NCI-H345 treated with DMSO at 0.1 percent for 48 hours (cell line): ENCODE measurements at regions not wholly inside any gene's neighbourhood (a gene's known extent, or its start where the extent isn't known, plus 50 kb on each side); places are given as distances from the start of the nearest gene placed in this dataset.

ENCODE experiments used
- DNase-seq: peaks from one replicate; lab custom pipeline; 2025; ENCODE audit not compliant: unreplicated experiment; lab: John Stamatoyannopoulos, UW

DNA sequence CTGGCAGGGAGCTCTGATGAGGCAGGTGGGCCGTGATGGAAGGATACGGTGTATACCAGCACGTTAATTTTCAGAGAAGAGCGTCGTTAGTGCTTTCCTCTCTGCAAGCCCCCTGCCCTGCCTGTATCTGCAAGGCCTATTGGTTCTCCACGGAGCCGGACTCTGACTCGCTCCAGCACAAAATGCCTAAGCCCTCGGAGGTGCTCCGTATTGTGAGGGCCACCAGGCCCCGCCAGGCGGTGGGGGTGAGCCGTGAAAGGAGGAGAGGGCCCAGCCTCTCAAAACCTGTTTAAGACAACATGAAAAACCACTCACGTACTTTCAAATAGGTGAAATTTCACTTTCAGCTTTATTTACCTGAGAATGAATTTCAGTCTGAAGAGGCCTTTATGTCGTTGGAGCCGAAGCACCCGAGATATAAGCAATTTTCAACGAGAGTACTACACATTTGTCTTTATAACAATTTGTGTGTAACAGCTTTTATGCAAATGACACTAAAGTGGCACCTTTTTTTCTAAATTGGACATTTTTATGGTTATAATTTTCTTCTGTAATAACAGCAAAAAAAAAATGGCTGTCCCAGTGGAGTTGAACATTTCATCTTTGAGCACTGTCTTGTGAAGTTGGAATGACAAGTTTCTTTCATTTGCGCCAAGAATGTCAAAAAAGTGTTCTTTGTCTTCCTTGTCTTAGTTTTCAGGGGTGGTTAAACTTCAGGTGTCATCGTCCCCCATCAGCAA, 749.5 kb downstream of the VRK1 start:
- no peak for DNase-seq

DNA sequence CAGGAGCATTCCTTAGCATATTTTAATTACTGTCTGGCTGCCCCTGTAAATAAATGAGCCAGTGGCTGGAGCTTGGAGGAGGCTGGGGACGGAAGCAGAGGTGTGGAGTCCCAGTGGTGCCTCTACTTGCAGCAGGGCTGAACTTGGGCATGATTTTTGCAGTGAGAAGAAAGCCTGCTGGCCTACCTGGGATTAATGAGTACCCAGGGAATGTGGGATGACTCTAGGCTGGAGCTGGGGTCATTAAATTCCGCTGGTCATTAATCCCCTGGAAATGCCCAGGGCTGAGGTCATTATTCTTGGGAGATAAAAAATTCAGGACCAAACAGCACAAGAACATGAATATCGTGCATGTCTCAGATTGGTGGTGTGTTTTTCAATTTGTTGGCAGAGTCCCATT, 753.3 kb downstream of the VRK1 start:
- DNase-seq: no peak

DNA sequence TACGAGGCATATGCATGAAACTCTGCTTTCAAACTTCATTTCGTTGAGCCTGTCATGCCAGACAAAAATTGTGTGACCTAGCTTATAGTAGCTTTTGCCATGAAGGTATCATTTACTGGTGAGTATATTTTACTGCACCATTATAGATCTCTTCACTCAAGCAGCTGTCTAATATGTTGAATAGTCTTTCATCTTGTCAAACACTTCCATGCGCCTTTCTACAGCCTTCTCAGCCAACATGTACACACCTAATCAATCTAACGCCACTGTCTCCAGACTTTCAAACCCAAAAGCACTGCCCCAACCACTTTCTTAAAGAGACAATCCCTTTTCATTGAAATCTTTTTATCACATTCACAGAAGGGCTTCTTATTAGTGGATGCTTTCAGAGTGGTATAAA, 757.4 kb downstream of the VRK1 start:
- no peak for DNase-seq

- DNase-seq: no peak
Measured at GRCh38 chr14:97564334-97564733, 767.2 kb downstream of the VRK1 start.

DNA sequence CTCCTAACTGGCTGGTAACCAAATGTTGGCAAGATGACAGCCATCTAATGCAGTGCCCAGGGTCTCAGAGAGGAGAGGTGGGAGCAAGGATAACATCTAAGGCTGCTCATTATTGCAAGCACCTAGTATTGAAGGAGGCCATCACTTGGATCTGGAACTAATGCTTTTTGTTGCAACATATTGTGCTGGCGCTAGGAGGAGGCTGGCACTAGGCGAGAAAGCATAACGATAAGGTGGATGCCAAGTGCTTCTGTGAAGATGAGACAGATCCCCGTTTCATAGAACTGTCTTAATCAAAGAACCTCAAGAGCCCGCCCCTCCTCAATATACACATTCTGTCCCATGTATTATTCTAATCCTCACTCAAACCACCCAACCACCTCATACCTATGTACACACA, 774.0 kb downstream of the VRK1 start:
- DNase-seq: no peak

GRCh38 chr14:97571866-97572555, 774.8 kb downstream of the VRK1 start:
- DNase-seq: no peak

DNA sequence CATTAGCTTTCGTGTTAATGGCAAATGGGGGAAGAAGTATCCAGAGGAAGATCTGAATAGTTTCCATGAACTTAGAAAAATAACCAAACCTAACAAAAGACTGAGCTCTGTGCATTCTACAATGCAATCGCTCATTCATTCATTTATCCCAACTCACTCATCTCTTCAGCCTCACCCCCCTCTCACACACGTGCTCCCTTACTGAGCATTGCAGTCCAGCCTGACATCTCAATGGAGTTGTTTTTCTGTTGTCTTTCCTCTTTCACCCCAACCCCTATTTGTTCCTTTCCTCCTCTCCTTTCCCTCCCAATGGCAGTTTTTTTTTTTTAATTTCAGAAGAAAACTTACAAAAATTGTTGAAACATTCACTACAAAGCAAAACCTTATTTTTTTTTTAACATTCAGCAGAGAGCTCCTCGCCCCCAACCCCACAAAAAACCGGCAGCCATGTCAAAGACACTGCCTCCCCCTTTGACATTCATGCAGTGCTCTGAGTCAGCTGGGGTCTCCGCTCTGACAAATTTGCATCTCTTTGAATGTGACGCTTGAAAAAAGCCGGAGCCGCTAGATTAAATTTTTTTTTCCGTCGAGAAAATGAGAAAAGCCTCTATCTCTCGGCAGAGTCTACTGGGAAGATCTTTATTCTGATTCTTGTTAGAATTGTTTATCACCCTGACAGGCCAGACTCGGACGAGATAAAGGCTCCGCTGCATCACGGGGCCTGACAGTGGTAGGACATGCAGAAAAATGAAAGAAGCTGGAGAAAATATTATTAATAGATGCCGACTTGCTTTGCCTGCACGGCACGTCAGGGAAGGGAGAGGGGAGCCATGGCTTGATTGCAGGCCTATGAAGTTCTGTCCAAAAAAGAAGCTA, 775.6 kb downstream of the VRK1 start:
- no peak for DNase-seq

- no peak for DNase-seq
Measured at GRCh38 chr14:97575677-97576076, 778.5 kb downstream of the VRK1 start.

DNA sequence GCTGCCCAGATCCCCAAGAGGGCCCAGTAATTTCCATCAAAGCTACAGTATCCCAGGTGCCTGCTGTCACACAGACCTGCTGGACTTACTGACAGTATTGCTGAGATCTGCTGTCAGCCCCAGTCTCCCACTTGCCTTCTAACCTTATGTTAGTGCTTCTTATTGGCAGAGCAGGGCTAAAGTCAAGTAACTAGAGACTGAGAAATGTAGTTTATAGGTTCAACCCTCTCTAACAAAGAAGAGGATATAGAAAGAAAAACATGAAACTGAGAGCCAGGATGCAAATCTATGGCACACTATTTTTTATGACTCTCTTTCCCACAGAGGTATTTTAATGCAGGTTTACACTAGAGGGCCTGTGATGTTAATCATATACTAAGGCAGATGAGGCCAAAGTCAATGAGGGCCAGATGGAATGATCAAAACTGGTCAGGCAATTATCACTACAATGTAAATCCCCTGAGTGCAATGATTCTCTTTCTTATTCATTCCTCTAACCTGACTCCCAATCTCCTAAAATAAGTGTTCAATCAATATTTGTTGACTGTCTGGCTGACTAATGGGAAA, 781.9 kb downstream of the VRK1 start:
- DNase-seq: no peak

DNA sequence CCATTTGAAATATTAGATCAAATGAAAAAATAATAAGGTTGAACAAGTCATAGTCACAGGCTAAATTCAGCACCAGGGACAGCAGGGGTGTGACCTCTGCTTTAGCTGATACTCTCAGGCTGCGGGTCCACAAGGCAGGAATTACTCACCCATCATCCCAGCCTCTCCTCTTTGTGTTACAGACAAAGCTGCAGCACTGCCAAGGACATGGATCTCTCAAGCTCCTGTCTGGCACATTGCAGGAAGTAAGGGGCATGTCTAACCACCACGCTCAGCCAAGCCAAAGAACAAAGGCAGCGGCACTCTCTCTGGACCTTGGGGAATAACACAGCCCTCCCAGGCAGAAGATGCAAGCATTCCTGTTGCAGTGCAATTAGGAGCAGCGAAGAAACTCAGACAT, 783.8 kb downstream of the VRK1 start:
- no peak for DNase-seq

GRCh38 chr14:97582022-97582421, 784.8 kb downstream of the VRK1 start:
- no peak for DNase-seq

DNA sequence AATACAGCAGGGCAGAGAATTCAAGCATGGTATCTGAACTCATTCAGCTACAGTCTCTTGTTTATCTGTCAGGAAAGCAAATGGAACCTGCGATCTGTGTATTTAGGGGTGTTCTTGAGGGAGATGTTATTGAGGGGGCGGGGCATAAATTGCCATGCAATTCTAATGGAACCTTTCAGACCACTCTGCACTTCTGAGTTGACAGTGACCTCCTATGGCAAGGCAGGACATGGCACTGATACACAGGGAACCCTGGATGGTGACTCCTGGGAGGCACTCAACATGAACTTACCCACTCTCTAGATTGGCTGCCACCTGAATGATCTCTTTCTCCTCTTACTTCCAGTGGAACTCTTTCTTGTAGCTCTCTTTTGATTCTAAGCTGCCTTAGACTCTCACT, 787.3 kb downstream of the VRK1 start:
- no peak for DNase-seq

- DNase-seq: no peak
Measured at GRCh38 chr14:97592341-97592980, 795.3 kb downstream of the VRK1 start.

- no peak for DNase-seq
Measured at GRCh38 chr14:97594306-97594705, 797.1 kb downstream of the VRK1 start.

DNA sequence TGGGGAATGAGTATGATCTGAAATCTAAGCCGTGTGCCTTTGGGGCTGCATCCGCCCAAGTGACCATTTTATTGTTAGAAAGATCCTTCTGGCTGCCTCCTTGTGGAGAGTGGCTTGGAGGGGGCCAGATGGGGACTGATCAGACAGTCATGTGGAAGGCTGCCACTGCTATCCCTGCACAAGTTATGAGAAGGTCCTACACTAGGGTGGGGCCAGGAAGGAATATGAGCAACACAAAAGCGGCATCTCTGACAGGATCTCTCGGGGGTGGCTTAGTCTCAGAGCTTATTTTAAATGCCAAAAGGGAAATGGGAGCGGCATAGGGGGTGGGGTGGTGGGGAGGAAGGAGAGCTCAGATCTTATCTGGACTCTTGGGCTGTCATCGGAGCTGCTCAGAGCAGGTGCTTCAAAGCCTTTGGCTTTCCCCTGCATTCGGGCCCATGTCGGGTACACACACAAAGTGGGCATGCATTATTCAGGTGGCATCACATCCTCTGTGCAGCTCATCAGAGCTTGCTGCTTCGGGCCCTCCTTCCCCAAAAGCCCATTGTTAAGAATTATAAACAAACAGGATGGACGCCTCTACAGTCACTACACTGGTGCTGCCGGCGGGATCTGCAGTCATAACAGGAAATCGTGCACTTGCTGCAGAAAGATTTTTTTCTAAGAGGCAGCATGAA, 805.4 kb downstream of the VRK1 start:
- DNase-seq: no peak

DNA sequence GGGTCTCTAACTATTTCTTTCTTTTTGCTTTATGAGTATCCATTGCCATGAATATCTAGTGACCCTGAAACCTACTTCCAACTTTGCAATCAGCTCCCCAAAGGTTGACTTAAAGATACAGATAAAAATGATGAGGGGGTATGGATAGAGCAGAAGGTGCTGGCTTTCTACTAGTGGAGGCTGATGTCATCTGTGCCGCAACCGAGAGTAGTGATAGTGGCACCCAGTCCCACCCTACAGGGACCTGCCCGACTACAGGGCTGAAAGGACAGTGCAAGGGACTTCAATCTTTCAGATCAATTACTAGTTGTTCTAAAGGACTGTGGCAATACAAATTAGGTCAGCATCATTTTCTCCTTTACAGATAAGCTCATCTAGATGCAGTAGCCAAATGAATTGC, 806.0 kb downstream of the VRK1 start:
- no peak for DNase-seq

GRCh38 chr14:97604731-97605130, 807.5 kb downstream of the VRK1 start:
- no peak for DNase-seq

DNA sequence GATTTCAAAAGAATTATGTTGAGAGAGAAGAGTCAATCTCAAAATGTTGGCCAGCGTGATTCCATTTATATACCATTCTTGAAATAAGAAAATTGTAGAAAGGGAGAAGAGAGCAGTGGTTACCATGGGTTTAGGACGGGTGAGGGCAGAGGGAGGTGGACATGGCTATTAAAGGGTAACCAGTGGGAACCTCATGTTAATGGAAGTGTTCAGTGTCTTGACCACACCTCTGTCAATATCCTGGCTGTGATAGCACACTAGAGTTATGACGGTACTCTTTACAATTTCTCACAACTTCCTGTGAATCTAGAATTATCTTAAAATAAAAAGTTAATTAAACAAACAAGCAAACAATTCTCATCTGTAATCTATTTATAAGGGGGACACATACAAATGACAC, 821.2 kb downstream of the VRK1 start:
- DNase-seq: no peak

DNA sequence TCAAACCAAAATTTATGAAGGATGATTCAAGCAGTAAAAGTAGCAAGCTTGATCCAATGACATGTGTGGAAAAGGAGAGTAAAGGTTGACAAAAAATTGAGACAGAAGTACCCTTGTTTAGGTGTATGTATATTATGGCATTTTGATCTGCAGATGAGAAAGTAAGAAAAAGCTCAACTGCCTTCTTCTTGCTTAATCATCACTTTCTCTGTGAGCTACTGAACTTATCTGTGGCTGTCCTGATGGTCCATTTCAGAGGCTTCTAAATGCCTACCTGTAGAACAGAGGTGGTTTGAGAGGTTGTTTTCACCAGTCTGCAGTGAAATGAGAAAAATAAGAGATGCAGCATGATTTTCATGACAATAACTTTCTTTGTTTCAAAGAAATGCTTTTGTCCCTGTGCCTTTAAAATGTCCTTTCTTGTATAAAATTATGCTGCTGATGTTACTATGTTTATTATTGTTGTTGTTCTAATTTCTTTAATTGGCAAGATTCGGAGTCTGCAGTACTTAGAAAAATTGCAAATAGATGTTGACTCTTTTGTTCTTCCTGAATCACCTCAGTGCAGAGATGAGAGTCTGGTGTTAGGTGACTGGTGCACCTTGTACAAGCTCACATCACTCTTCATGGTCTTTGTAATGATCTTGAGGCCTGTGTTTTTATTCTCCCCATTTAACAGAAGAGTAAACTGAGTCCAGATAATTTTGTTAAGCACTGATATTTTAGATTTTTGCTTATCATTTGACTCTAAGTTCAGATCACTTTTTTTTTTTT, 821.9 kb downstream of the VRK1 start:
- DNase-seq: no peak

- DNase-seq: no peak
Measured at GRCh38 chr14:97620066-97620465, 822.9 kb downstream of the VRK1 start.
